ENCODE measurements at regions not wholly inside any gene's neighbourhood (a gene's known extent, or its start where the extent isn't known, plus 50 kb on each side); places are given as distances from the start of the nearest gene placed in this dataset.

- TF ChIP-seq CTCF (IDR thresholded peaks at IDR 0.05), result no peak
- TF ChIP-seq POLR2A (IDR thresholded peaks at IDR 0.05), result no peak
Observed at GRCh38 chr2:133774654-133775015, 206.4 kb upstream of the NCKAP5 start.
